ENCODE measurements at regions not wholly inside any gene's neighbourhood (a gene's known extent, or its start where the extent isn't known, plus 50 kb on each side); places are given as distances from the start of the nearest gene placed in this dataset.
"Not testable (repeated sequence)": the region's sequence is repeated elsewhere in the genome, so short reads cannot be mapped to it uniquely, and the experiment has no call there.

- no peaks in the 10 kb centered on the region for H3K9me3 ChIP-seq
- intact Hi-C loops (cut with DNase I; ENCODE audit: low total_unique reads), result no loop called here
- TF ChIP-seq POLR2A (IDR thresholded peaks at IDR 0.05), result no peak
- TF ChIP-seq CTCF (IDR thresholded peaks at IDR 0.05), result no peak
- no peak overlapping the region for H3K27ac ChIP-seq
- 86 to 94% methylated on average over 2 of the region's 2 CpGs for WGBS, 2 donors
- no peaks in the 10 kb centered on the region for H3K36me3 ChIP-seq (ENCODE audit: low read depth, missing control alignments)
- H3K4me3 ChIP-seq, result no peak overlapping the region
- no peak for DNase-seq
- no peaks in the 10 kb centered on the region for H3K27me3 ChIP-seq
- H3K4me1 ChIP-seq, result no peaks in the 10 kb centered on the region
These were observed 393.5 kb upstream of the PBX1 start for GRCh38 chr1:164165466-164165865.

DNA sequence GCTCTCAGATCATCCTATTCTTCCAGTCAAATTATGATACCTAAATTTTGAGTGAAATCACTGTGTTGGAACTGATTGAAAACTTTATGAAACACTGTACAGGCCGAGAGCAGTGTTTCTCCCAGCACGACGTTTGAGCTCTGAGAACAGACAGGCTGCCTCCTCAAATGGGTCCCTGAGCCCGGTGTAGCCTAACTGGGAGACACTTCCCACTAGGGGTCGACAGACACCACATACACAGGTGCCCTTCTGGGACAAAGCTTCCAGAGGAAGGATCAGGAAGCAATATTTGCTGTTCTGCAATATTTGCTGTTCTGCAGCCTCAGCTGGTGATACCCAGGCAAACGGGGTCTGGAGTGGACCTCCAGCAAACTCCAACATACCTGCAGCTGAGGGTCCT lies 392.5 kb upstream of the PBX1 start:
- H3K27ac ChIP-seq; H3K9me3 ChIP-seq; intact Hi-C loops (cut with DNase I; ENCODE audit: low total_unique reads); H3K27me3 ChIP-seq; H3K36me3 ChIP-seq (ENCODE audit: low read depth, missing control alignments); H3K4me1 ChIP-seq; H3K4me3 ChIP-seq: not testable (repeated sequence)
- peak; percentile 37 for DNase-seq
- 66 to 70% methylated on average over 6 of the region's 6 CpGs for WGBS, 2 donors

GRCh38 chr1:164177118-164177517 lies 381.9 kb upstream of the PBX1 start:
- Histone ChIP-seq H3K9me3 (no peaks in the 10 kb centered on the region), H3K27me3 (no peaks in the 10 kb centered on the region), H3K27ac (no peak overlapping the region), H3K36me3 (ENCODE audit: low read depth, missing control alignments) (no peaks in the 10 kb centered on the region), H3K4me1 (no peaks in the 10 kb centered on the region), H3K4me3 (no peak overlapping the region)
- TF ChIP-seq CTCF (IDR thresholded peaks at IDR 0.05) (no peak), POLR2A (IDR thresholded peaks at IDR 0.05) (no peak)
- no peak for DNase-seq
- intact Hi-C loops (cut with DNase I; ENCODE audit: low total_unique reads), result no loop called here
- 90 to 91% methylated on average over 2 of the region's 2 CpGs for WGBS, 2 donors

- Histone ChIP-seq H3K36me3 (ENCODE audit: low read depth, missing control alignments) (no peaks in the 10 kb centered on the region), H3K4me1 (no peaks in the 10 kb centered on the region), H3K4me3 (no peak overlapping the region), H3K27ac (no peak overlapping the region), H3K27me3 (no peaks in the 10 kb centered on the region), H3K9me3 (no peaks in the 10 kb centered on the region)
- no peak for DNase-seq
- intact Hi-C loops (cut with DNase I; ENCODE audit: low total_unique reads), result no loop called here
- TF ChIP-seq CTCF (IDR thresholded peaks at IDR 0.05), result no peak
- no peak for TF ChIP-seq POLR2A (IDR thresholded peaks at IDR 0.05)
These were observed 378.2 kb upstream of the PBX1 start for GRCh38 chr1:164180824-164181223.

DNA sequence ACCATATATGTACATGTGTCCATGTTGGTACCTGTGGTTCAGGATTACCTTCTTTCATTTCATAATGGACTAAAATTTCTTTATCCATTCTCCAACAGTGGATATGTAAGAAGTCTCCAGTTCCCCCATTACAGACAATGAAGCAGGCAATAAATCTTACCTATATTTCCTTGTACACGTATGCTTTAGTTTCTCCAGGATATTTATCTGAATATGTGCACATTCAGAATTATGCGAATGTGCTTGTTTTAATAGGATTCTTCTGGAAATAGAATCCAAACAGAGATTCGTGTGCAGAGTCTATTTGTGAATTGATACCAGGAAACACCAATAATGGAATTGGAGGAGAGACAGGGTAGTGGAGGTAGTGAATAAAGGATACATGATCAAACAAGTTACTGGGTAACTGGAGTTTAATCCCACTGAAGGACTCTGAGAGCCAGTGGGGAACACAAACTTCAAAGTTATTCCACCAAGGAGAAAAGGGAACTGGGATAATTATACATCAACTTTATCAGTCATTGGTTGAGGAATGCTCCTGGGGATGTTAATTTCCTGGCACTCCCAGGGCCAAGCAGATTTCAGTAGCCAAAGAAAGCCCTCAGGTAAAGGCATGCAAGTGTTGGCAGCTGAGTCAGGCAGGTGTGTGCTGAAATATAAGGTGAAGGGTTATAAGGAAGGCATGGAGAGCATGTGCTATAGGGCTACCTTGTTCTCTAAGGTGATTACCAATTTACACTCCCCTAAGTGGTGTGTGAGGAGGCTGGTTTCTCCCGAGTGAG lies 374.9 kb upstream of the PBX1 start:
- DNase-seq, result no peak
- H3K36me3 ChIP-seq (ENCODE audit: low read depth, missing control alignments), result no peaks in the 10 kb centered on the region
- no peaks in the 10 kb centered on the region for H3K27me3 ChIP-seq
- no peak overlapping the region for H3K27ac ChIP-seq
- intact Hi-C loops (cut with DNase I; ENCODE audit: low total_unique reads), result no loop called here
- H3K4me3 ChIP-seq, result no peak overlapping the region
- 80 to 85% methylated on average over 4 of the region's 4 CpGs for WGBS, 2 donors
- no peaks in the 10 kb centered on the region for H3K4me1 ChIP-seq
- TF ChIP-seq POLR2A (IDR thresholded peaks at IDR 0.05), result no peak
- no peak for TF ChIP-seq CTCF (IDR thresholded peaks at IDR 0.05)
- no peaks in the 10 kb centered on the region for H3K9me3 ChIP-seq

All from testis (tissue), 2 donors.